Uterus (tissue), 3 donors: ENCODE measurements at regions not wholly inside any gene's neighbourhood (a gene's known extent, or its start where the extent isn't known, plus 50 kb on each side); places are given as distances from the start of the nearest gene placed in this dataset.

ENCODE experiments used
- DNase-seq, 2 donors: peaks; one replicate each; pipeline ENCODE4 v3.0.0-alpha.2; 2019 to 2020
- H3K27ac ChIP-seq, 2 donors: fragments of 200-600 bp; sonication (generic); 1 replicate in 1 of 2; 2 replicates in 1 of 2; pipeline ENCODE4 v1.5.1; 2016 to 2018
- H3K27me3 ChIP-seq, 2 donors: fragments of 200-600 bp; sonication (generic); one replicate each; pipeline ENCODE4 v1.5.1; 2018 to 2019; ENCODE audit warnings: control low read depth in 1 of 2
- H3K36me3 ChIP-seq, 2 donors: fragments of 200-600 bp; sonication (generic); one replicate each; pipeline ENCODE4 v1.5.1; 2019; ENCODE audit warnings: control low read depth in 1 of 2
- H3K4me1 ChIP-seq, 2 donors: fragments of 200-600 bp; sonication (generic); one replicate each; pipeline ENCODE4 v1.5.1; 2018 to 2019; ENCODE audit warnings: control low read depth in 1 of 2
- H3K4me3 ChIP-seq, 2 donors: fragments of 200-600 bp; sonication (generic); 1 replicate in 1 of 2; 2 replicates in 1 of 2; pipeline ENCODE4 v1.5.1; 2018 to 2019; ENCODE audit warnings: mild to moderate bottlenecking in 1 of 2
- H3K9me3 ChIP-seq, 2 donors: fragments of 200-600 bp; sonication (generic); one replicate each; pipeline ENCODE4 v1.5.1; 2019; ENCODE audit warnings: control low read depth in 1 of 2
- CTCF ChIP-seq, 4 experiments: fragments of 200-600 bp in 2 of 4; fragments of 450-650 bp in 2 of 4; sonication (generic) in 2 of 4; IDR thresholded peaks; one replicate each; pipeline ENCODE4 v1.5.1; 2016 to 2019; ENCODE audit warnings: antibody characterized with exemption in 4 of 4, mild to moderate bottlenecking in 2 of 4, moderate library complexity in 1 of 4
- POLR2A ChIP-seq, 2 donors: fragments of 450-650 bp; IDR thresholded peaks; one replicate each; pipeline ENCODE4 v1.6.1; 2016; ENCODE audit warnings: antibody characterized with exemption in 2 of 2, mild to moderate bottlenecking in 1 of 2, moderate library complexity in 1 of 2
- intact Hi-C: fragments of 100-400 bp; cut with DNase I; formaldehyde crosslinking; loops from one replicate; pipeline ENCODE4 v1.15.1; 2023; ENCODE audit warnings: low total_unique reads
- donor health status: DM: yes; HTN: yes; CAD: no.

GRCh38 chr5:106089073-106089472 is 1581.7 kb downstream of the EFNA5 start:
- Histone ChIP-seq H3K27me3 (no peaks in the 10 kb centered on the region), H3K27ac (no peak overlapping the region), H3K4me1 (no peaks in the 10 kb centered on the region), H3K4me3 (no peak overlapping the region), H3K9me3 (no peaks in the 10 kb centered on the region), H3K36me3 (no peaks in the 10 kb centered on the region)
- intact Hi-C loops = no loop called here
- no peak for DNase-seq
- TF ChIP-seq CTCF (IDR thresholded peaks at IDR 0.05) (no peak), POLR2A (IDR thresholded peaks at IDR 0.05) (no peak)

- Histone ChIP-seq H3K4me3 (no peak overlapping the region), H3K27me3 (no peaks in the 10 kb centered on the region), H3K27ac (no peak overlapping the region), H3K36me3 (no peaks in the 10 kb centered on the region), H3K4me1 (no peaks in the 10 kb centered on the region), H3K9me3 (no peaks in the 10 kb centered on the region)
- intact Hi-C loops = no loop called here
- no peak for DNase-seq
- TF ChIP-seq POLR2A (IDR thresholded peaks at IDR 0.05) (no peak), CTCF (IDR thresholded peaks at IDR 0.05) (no peak)
These were observed 1582.3 kb downstream of the EFNA5 start for GRCh38 chr5:106088462-106088861.

- Histone ChIP-seq H3K36me3 (no peaks in the 10 kb centered on the region), H3K4me1 (no peaks in the 10 kb centered on the region), H3K4me3 (no peak overlapping the region), H3K9me3 (no peaks in the 10 kb centered on the region), H3K27me3 (no peaks in the 10 kb centered on the region), H3K27ac (no peak overlapping the region)
- TF ChIP-seq POLR2A (IDR thresholded peaks at IDR 0.05) (no peak), CTCF (IDR thresholded peaks at IDR 0.05) (no peak)
- intact Hi-C loops = no loop called here
- DNase-seq = no peak
These were observed 1584.4 kb downstream of the EFNA5 start for GRCh38 chr5:106086352-106086751.

- intact Hi-C loops = no loop called here
- DNase-seq = no peak
- no peaks in the 10 kb centered on the region for H3K36me3 ChIP-seq
- no peak overlapping the region for H3K4me3 ChIP-seq
- no peaks in the 10 kb centered on the region for H3K27me3 ChIP-seq
- H3K27ac ChIP-seq = no peak overlapping the region
- no peaks in the 10 kb centered on the region for H3K9me3 ChIP-seq
- TF ChIP-seq POLR2A (IDR thresholded peaks at IDR 0.05) = no peak
- no peaks in the 10 kb centered on the region for H3K4me1 ChIP-seq
These were observed 1585.2 kb downstream of the EFNA5 start for GRCh38 chr5:106085556-106085955.

GRCh38 chr5:106085136-106085535 is 1585.6 kb downstream of the EFNA5 start:
- Histone ChIP-seq H3K36me3 (no peaks in the 10 kb centered on the region), H3K27ac (no peak overlapping the region), H3K4me3 (no peak overlapping the region), H3K4me1 (no peaks in the 10 kb centered on the region), H3K27me3 (no peaks in the 10 kb centered on the region), H3K9me3 (no peaks in the 10 kb centered on the region)
- intact Hi-C loops = no loop called here
- no peak for DNase-seq
- TF ChIP-seq POLR2A (IDR thresholded peaks at IDR 0.05) = no peak
- TF ChIP-seq CTCF (IDR thresholded peaks at IDR 0.05) = no peak

GRCh38 chr5:106080535-106080934 is 1590.2 kb downstream of the EFNA5 start:
- Histone ChIP-seq H3K27ac (no peak overlapping the region), H3K36me3 (no peaks in the 10 kb centered on the region), H3K27me3 (no peaks in the 10 kb centered on the region), H3K9me3 (no peaks in the 10 kb centered on the region), H3K4me3 (no peak overlapping the region), H3K4me1 (no peaks in the 10 kb centered on the region)
- TF ChIP-seq POLR2A (IDR thresholded peaks at IDR 0.05) (no peak), CTCF (IDR thresholded peaks at IDR 0.05) (no peak)
- no peak for DNase-seq
- intact Hi-C loops = no loop called here
